BJ (cell line): ENCODE measurements at regions not wholly inside any gene's neighbourhood (a gene's known extent, or its start where the extent isn't known, plus 50 kb on each side); places are given as distances from the start of the nearest gene placed in this dataset.
"Not testable (repeated sequence)": the region's sequence is repeated elsewhere in the genome, so short reads cannot be mapped to it uniquely, and the experiment has no call there.

Experiments
- CTCF ChIA-PET: fragments of 350-600 bp; formaldehyde crosslinking; extraction: SDS; loops from one replicate; lab custom pipeline; 2021; ENCODE audit warnings: antibody characterized with exemption, inconsistent platforms; lab: Yijun Ruan, JAX
- POLR2A ChIA-PET: fragments of 300-600 bp; sonication (Branson Sonifier 250); formaldehyde crosslinking; extraction: SDS; loops from one replicate; lab custom pipeline; 2021; ENCODE audit warnings: antibody characterized with exemption; lab: Charles Lee
- DNase-seq: peaks from one replicate; pipeline ENCODE4 v3.0.0-alpha.2; 2011; ENCODE audit warnings: low read depth
- H3K27me3 ChIP-seq: 2 replicates; pipeline ENCODE4 v1.6.0; 2011; ENCODE audit warnings: low read length; ENCODE audit not compliant: control insufficient read depth, insufficient read depth
- H3K36me3 ChIP-seq: 2 replicates; pipeline ENCODE4 v1.5.1; 2011; ENCODE audit warnings: low read length; ENCODE audit not compliant: control insufficient read depth, insufficient read depth
- H3K4me3 ChIP-seq: 2 replicates; pipeline ENCODE4 v1.5.1; 2011; ENCODE audit warnings: low read depth, mild to moderate bottlenecking, control low read depth, low read length
- CTCF ChIP-seq: IDR thresholded peaks from 2 replicates; pipeline ENCODE4 v1.5.1; 2011; ENCODE audit warnings: low read depth, mild to moderate bottlenecking, control low read depth, inconsistent platforms, low read length, moderate library complexity; ENCODE audit not compliant: insufficient read depth

GRCh38 chr5:25091921-25092320 is 447.1 kb upstream of the CDH10 start:
- CTCF ChIA-PET = no interaction called here
- POLR2A ChIA-PET = no interaction called here
- no peak overlapping the region for H3K4me3 ChIP-seq
- H3K27me3 ChIP-seq = no peaks in the 10 kb centered on the region
- no peak for TF ChIP-seq CTCF
- H3K36me3 ChIP-seq = no peaks in the 10 kb centered on the region
- DNase-seq = no peak

GRCh38 chr5:25090854-25091253 is 446.1 kb upstream of the CDH10 start:
- H3K27me3 ChIP-seq = no peaks in the 10 kb centered on the region
- H3K4me3 ChIP-seq = no peak overlapping the region
- no peaks in the 10 kb centered on the region for H3K36me3 ChIP-seq
- POLR2A ChIA-PET = no interaction called here
- TF ChIP-seq CTCF = no peak
- no peak for DNase-seq
- CTCF ChIA-PET = no interaction called here

- no peak for TF ChIP-seq CTCF
- no peak for DNase-seq
- Histone ChIP-seq H3K27me3 (no peaks in the 10 kb centered on the region), H3K4me3 (no peak overlapping the region), H3K36me3 (no peaks in the 10 kb centered on the region)
- ChIA-PET POLR2A (no interaction called here), CTCF (no interaction called here)
These were observed 445.5 kb upstream of the CDH10 start for GRCh38 chr5:25090275-25090674.

GRCh38 chr5:25088689-25089088 is 443.9 kb upstream of the CDH10 start:
- H3K27me3 ChIP-seq, POLR2A ChIA-PET, CTCF ChIA-PET: not testable (repeated sequence)

GRCh38 chr5:25083261-25083660 is 438.5 kb upstream of the CDH10 start:
- POLR2A ChIA-PET, DNase-seq, H3K36me3 ChIP-seq, CTCF ChIA-PET, H3K27me3 ChIP-seq, H3K4me3 ChIP-seq: not testable (repeated sequence)

More at GRCh38 chr5:25088689-25089088, 443.9 kb upstream of the CDH10 start:
- H3K4me3 ChIP-seq, H3K36me3 ChIP-seq, DNase-seq: not testable (repeated sequence)

GRCh38 chr5:25066239-25066638 is 421.5 kb upstream of the CDH10 start:
- ChIA-PET CTCF (no interaction called here), POLR2A (no interaction called here)
- Histone ChIP-seq H3K27me3 (no peaks in the 10 kb centered on the region), H3K4me3 (no peak overlapping the region), H3K36me3 (no peaks in the 10 kb centered on the region)
- DNase-seq = no peak
- TF ChIP-seq CTCF = no peak
